ENCODE measurements at regions not wholly inside any gene's neighbourhood (a gene's known extent, or its start where the extent isn't known, plus 50 kb on each side); places are given as distances from the start of the nearest gene placed in this dataset.

DNA sequence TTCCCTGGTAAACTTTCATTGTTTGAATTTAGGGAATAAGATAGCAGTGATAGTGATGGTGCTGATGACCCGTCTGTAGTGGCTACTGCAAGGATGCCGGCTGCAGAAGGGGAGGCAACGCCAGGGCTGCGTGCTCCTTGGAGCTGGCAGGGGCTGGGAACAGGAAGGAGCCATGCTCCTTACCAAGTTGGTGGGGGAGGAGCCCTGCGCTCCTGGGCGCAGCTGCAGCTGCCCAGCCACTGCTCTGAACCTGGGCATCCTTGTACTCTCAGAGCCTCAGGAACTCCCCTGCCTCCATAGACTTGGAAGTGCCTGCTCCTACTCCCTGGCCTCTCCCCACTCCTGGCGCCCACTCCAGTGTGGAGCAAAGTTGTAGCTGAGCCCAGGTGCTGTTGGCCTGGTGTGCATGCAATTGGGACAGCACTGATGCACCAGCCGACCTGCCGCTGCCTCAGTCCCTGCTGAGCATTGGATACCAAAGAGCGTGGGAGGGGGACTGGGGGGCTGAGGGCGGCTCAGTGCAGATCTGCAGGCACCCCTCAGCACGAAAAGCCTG is 585.1 kb upstream of the FAM174A start:
- H3K4me3 ChIP-seq (ENCODE audit: low read length), result no peak overlapping the region
- no peaks in the 10 kb centered on the region for H3K4me1 ChIP-seq (ENCODE audit: insufficient read depth, low read length)
- no peak overlapping the region for H3K9ac ChIP-seq (ENCODE audit: low read length)
- H2AFZ ChIP-seq (ENCODE audit: low read length), result no peak overlapping the region
- BruUV-seq (replicated peaks), result no TSS peak
- no peaks in the 10 kb centered on the region for H3F3A ChIP-seq (ENCODE audit: low read length, unreplicated experiment)
- H3K36me3 ChIP-seq (ENCODE audit: low read depth, low read length), result no peaks in the 10 kb centered on the region
- H3K9me2 ChIP-seq (replicated peaks; ENCODE audit: low read length), result no peaks in the 10 kb centered on the region
- H3K4me2 ChIP-seq (ENCODE audit: low read length), result no peak overlapping the region
- ChIA-PET CTCF (no interaction called here), POLR2A (ENCODE audit: unreplicated experiment) (no interaction called here)
- no peak overlapping the region for H3K27ac ChIP-seq (ENCODE audit: low read length)
- no peak for DNase-seq
- no peaks in the 10 kb centered on the region for H3K79me2 ChIP-seq (ENCODE audit: low read length)
- H3K9me3 ChIP-seq (ENCODE audit: low read length), result no peaks in the 10 kb centered on the region
- no peaks in the 10 kb centered on the region for H4K20me1 ChIP-seq (ENCODE audit: low read length)
- H3K27me3 ChIP-seq (ENCODE audit: low read length), result no peaks in the 10 kb centered on the region
- no peak for ATAC-seq
- intact Hi-C loops (cut with micrococcal nuclease), result no loop called here
- TF ChIP-seq EZH2phosphoT487 (IDR thresholded peaks at IDR 0.05; ENCODE audit: borderline replicate concordance, low read length), result no peak
- TF ChIP-seq EZH2 (IDR thresholded peaks at IDR 0.05; ENCODE audit: low read length, unreplicated experiment), result no peak
- TF ChIP-seq, protein P1, sequence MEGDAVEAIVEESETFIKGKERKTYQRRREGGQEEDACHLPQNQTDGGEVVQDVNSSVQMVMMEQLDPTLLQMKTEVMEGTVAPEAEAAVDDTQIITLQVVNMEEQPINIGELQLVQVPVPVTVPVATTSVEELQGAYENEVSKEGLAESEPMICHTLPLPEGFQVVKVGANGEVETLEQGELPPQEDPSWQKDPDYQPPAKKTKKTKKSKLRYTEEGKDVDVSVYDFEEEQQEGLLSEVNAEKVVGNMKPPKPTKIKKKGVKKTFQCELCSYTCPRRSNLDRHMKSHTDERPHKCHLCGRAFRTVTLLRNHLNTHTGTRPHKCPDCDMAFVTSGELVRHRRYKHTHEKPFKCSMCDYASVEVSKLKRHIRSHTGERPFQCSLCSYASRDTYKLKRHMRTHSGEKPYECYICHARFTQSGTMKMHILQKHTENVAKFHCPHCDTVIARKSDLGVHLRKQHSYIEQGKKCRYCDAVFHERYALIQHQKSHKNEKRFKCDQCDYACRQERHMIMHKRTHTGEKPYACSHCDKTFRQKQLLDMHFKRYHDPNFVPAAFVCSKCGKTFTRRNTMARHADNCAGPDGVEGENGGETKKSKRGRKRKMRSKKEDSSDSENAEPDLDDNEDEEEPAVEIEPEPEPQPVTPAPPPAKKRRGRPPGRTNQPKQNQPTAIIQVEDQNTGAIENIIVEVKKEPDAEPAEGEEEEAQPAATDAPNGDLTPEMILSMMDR (conservative IDR thresholded peaks at IDR 0.05; ENCODE audit: low read depth, low read length), result no peak

DNA sequence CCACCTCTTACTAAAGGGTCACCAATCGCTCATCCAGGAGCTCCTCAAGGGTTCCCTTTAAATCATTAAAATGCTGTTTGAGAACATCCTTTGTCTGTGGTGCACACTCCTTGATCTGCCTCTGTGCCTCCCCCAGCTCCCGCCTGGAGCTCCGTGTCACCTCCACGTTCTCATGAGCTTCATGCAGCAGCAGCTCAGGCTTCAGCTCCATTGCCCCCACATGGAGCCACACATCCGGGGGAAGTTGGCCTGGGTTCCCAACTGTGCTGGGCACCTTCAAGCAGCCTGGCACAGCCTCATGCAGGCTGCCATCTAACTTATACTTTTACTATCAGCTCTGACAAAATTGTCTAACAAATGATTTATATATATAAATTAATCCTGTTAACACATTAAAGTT is 585.8 kb upstream of the FAM174A start:
- no peak for DNase-seq
- Histone ChIP-seq H4K20me1 (ENCODE audit: low read length) (no peaks in the 10 kb centered on the region), H3K36me3 (ENCODE audit: low read depth, low read length) (no peaks in the 10 kb centered on the region), H3K9me2 (replicated peaks; ENCODE audit: low read length) (no peaks in the 10 kb centered on the region), H2AFZ (ENCODE audit: low read length) (no peak overlapping the region), H3K9ac (ENCODE audit: low read length) (no peak overlapping the region), H3K27me3 (ENCODE audit: low read length) (no peaks in the 10 kb centered on the region), H3K4me3 (ENCODE audit: low read length) (no peak overlapping the region), H3K4me1 (ENCODE audit: insufficient read depth, low read length) (no peaks in the 10 kb centered on the region), H3K9me3 (ENCODE audit: low read length) (no peaks in the 10 kb centered on the region), H3K79me2 (ENCODE audit: low read length) (no peaks in the 10 kb centered on the region), H3F3A (ENCODE audit: low read length, unreplicated experiment) (no peaks in the 10 kb centered on the region), H3K4me2 (ENCODE audit: low read length) (no peak overlapping the region), H3K27ac (ENCODE audit: low read length) (no peak overlapping the region)
- no TSS peak for BruUV-seq (replicated peaks)
- intact Hi-C loops (cut with micrococcal nuclease), result no loop called here
- TF ChIP-seq EZH2 (IDR thresholded peaks at IDR 0.05; ENCODE audit: low read length, unreplicated experiment) (no peak), EZH2phosphoT487 (IDR thresholded peaks at IDR 0.05; ENCODE audit: borderline replicate concordance, low read length) (no peak)
- TF ChIP-seq, protein P1 (conservative IDR thresholded peaks at IDR 0.05; ENCODE audit: low read depth, low read length), result no peak
- ChIA-PET POLR2A (ENCODE audit: unreplicated experiment) (no interaction called here), CTCF (interaction anchor here (0.6 kb wide), 1 partner anchor 61 kb away, joined by 4 read pairs; no protein-coding TSS in a partner anchor)
- no peak for ATAC-seq

DNA sequence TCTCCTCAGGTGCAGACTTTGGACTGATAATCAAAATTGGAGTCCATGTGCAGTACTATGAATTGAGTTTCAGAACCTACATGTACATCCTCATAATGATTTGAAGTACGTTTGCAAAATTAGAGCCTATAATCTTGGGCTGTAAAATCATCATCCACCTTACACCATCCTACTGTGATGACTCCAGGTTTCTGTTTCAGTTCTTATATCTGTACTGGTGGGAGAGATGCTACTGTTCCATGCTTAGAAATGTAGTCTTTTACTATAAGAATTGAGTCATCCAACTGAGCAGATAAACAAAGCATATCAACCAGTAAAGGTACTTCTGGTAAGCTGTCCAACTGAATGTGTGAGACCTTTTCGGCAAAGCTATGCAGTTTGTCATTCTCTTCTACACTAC is 586.3 kb upstream of the FAM174A start:
- Histone ChIP-seq H3K4me1 (ENCODE audit: insufficient read depth, low read length) (no peaks in the 10 kb centered on the region), H3K9me3 (ENCODE audit: low read length) (no peaks in the 10 kb centered on the region), H3K79me2 (ENCODE audit: low read length) (no peaks in the 10 kb centered on the region), H3K9ac (ENCODE audit: low read length) (no peak overlapping the region), H3F3A (ENCODE audit: low read length, unreplicated experiment) (no peaks in the 10 kb centered on the region), H2AFZ (ENCODE audit: low read length) (no peak overlapping the region), H3K36me3 (ENCODE audit: low read depth, low read length) (no peaks in the 10 kb centered on the region), H3K4me3 (ENCODE audit: low read length) (no peak overlapping the region), H3K27ac (ENCODE audit: low read length) (no peak overlapping the region), H3K4me2 (ENCODE audit: low read length) (no peak overlapping the region), H3K9me2 (replicated peaks; ENCODE audit: low read length) (no peaks in the 10 kb centered on the region), H3K27me3 (ENCODE audit: low read length) (no peaks in the 10 kb centered on the region), H4K20me1 (ENCODE audit: low read length) (no peaks in the 10 kb centered on the region)
- no TSS peak for BruUV-seq (replicated peaks)
- no peak for ATAC-seq
- intact Hi-C loops (cut with micrococcal nuclease), result no loop called here
- TF ChIP-seq EZH2phosphoT487 (IDR thresholded peaks at IDR 0.05; ENCODE audit: borderline replicate concordance, low read length), result no peak
- TF ChIP-seq EZH2 (IDR thresholded peaks at IDR 0.05; ENCODE audit: low read length, unreplicated experiment), result no peak
- TF ChIP-seq, protein P1 (conservative IDR thresholded peaks at IDR 0.05; ENCODE audit: low read depth, low read length), result no peak
- CTCF ChIA-PET, result interaction anchor here (0.6 kb wide), 1 partner anchor 62 kb away, joined by 4 read pairs; no protein-coding TSS in a partner anchor
- no peak for DNase-seq
- POLR2A ChIA-PET (ENCODE audit: unreplicated experiment), result no interaction called here

All from PC-3 (cell line).